ENCODE measurements at regions not wholly inside any gene's neighbourhood (a gene's known extent, or its start where the extent isn't known, plus 50 kb on each side); places are given as distances from the start of the nearest gene placed in this dataset.

DNA sequence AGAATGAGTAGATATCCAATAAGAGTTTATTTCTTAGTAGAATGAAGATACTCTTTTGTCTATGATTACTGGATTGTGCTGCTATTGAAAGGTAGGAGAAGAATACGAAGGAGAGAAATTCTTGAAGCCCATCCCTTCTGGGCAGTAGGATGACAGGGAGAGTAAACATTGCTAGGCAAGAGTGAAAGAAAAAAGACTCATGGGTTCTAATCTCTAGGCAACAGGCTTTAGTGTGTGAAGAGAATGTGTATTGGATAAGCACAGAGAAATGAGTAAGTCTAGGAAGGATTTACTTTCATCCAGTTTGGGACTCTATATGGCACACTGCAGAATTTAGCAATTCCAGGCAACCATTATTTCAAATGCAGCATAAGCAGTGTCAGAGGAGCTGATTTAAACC is 216.0 kb downstream of the GABRG2 start:
- H3K79me2 ChIP-seq (ENCODE audit: insufficient read depth, low read length): no peaks in the 10 kb centered on the region
- no peaks in the 10 kb centered on the region for H3K27me3 ChIP-seq (ENCODE audit: insufficient read depth, low read length, poor library complexity)
- H3K4me1 ChIP-seq (ENCODE audit: insufficient read depth, low read length): no peaks in the 10 kb centered on the region
- no peaks in the 10 kb centered on the region for H3K9me3 ChIP-seq (ENCODE audit: insufficient read depth, low read length, severe bottlenecking)
- no peak overlapping the region for H3K4me2 ChIP-seq (ENCODE audit: insufficient read depth, low read length)
- H2AFZ ChIP-seq (ENCODE audit: low read depth, low read length): no peak overlapping the region
- no peak overlapping the region for H3K27ac ChIP-seq (ENCODE audit: low read length)
- DNase-seq: no peak
- no peak overlapping the region for H3K4me3 ChIP-seq (ENCODE audit: low read depth in 1 of 2, low read length in 2 of 2)
- TF ChIP-seq EZH2 (IDR thresholded peaks at IDR 0.05; ENCODE audit: borderline replicate concordance, low read depth, low read length, severe bottlenecking): no peak
- TF ChIP-seq, protein P1, sequence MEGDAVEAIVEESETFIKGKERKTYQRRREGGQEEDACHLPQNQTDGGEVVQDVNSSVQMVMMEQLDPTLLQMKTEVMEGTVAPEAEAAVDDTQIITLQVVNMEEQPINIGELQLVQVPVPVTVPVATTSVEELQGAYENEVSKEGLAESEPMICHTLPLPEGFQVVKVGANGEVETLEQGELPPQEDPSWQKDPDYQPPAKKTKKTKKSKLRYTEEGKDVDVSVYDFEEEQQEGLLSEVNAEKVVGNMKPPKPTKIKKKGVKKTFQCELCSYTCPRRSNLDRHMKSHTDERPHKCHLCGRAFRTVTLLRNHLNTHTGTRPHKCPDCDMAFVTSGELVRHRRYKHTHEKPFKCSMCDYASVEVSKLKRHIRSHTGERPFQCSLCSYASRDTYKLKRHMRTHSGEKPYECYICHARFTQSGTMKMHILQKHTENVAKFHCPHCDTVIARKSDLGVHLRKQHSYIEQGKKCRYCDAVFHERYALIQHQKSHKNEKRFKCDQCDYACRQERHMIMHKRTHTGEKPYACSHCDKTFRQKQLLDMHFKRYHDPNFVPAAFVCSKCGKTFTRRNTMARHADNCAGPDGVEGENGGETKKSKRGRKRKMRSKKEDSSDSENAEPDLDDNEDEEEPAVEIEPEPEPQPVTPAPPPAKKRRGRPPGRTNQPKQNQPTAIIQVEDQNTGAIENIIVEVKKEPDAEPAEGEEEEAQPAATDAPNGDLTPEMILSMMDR (IDR thresholded peaks at IDR 0.05; ENCODE audit: borderline replicate concordance, extremely low read depth, low read length, poor library complexity, severe bottlenecking): no peak
- H3K9ac ChIP-seq (ENCODE audit: low read depth, low read length): no peak overlapping the region
- no peak for ATAC-seq (ENCODE audit: insufficient read depth, low read depth)
- H4K20me1 ChIP-seq (ENCODE audit: insufficient read depth, low read length): no peaks in the 10 kb centered on the region
- no peaks in the 10 kb centered on the region for H3K36me3 ChIP-seq (ENCODE audit: insufficient read depth, low read length)

DNA sequence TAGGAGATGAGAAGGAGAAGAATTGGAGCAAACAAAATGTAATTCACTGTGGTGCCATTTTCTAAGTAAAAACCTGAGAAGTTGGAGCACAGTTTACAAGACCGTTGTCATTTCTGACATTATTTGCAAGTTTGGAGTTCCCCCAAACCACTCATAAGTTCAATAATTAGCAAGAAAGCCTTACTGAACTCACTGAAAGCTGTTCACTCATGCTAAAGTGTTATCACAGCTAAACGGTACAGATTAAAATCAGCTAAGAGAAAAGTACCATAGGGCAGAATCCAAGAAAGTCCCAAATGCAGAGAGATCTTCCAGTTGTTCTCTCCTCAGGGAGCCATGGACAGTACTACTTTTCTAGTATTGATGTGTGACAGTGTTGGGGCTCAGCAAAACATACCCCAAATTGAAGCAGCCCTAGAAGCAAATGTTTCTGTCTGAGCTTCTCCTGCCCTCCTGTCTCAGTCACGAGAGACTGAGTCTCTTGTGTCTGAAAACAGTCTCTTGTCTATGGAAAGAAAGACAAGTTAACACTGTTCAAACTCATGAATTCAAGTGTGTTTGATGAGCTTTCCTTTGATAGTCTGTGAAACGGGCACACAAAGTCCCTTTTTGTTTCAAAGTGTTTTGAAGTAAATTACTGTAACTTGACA is 221.2 kb downstream of the GABRG2 start:
- no peak overlapping the region for H3K9ac ChIP-seq (ENCODE audit: low read depth, low read length)
- H4K20me1 ChIP-seq (ENCODE audit: insufficient read depth, low read length): no peaks in the 10 kb centered on the region
- ATAC-seq (ENCODE audit: insufficient read depth, low read depth) (no peak), DNase-seq (no peak)
- no peak for TF ChIP-seq EZH2 (IDR thresholded peaks at IDR 0.05; ENCODE audit: borderline replicate concordance, low read depth, low read length, severe bottlenecking)
- TF ChIP-seq, protein P1 (IDR thresholded peaks at IDR 0.05; ENCODE audit: borderline replicate concordance, extremely low read depth, low read length, poor library complexity, severe bottlenecking): no peak
- no peak overlapping the region for H2AFZ ChIP-seq (ENCODE audit: low read depth, low read length)
- H3K27me3 ChIP-seq (ENCODE audit: insufficient read depth, low read length, poor library complexity): no peaks in the 10 kb centered on the region
- no peaks in the 10 kb centered on the region for H3K9me3 ChIP-seq (ENCODE audit: insufficient read depth, low read length, severe bottlenecking)
- H3K27ac ChIP-seq (ENCODE audit: low read length): no peak overlapping the region
- H3K36me3 ChIP-seq (ENCODE audit: insufficient read depth, low read length): no peaks in the 10 kb centered on the region
- H3K4me2 ChIP-seq (ENCODE audit: insufficient read depth, low read length): no peak overlapping the region
- H3K79me2 ChIP-seq (ENCODE audit: insufficient read depth, low read length): no peaks in the 10 kb centered on the region
- no peak overlapping the region for H3K4me3 ChIP-seq (ENCODE audit: low read depth in 1 of 2, low read length in 2 of 2)
- H3K4me1 ChIP-seq (ENCODE audit: insufficient read depth, low read length): no peaks in the 10 kb centered on the region

DNA sequence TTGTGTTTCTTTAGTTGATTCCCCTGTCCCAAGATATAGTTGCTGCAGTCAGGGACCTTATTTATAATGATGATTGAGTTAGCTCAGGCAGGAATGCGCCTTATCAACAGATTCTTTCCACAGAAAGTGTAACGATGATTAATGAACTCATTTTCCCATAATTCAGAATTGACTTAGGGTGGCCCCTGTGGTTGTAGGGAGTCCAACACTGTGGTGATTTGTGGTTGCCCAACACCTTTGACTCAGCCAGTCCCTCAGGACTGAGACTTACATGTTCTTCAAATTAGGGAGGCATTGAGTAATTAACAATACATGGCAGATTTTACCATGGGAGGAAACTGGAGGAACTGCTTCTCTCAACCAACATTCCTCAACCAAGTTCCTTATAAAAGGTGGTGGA is 221.9 kb downstream of the GABRG2 start:
- Histone ChIP-seq H3K4me3 (ENCODE audit: low read depth in 1 of 2, low read length in 2 of 2) (no peak overlapping the region), H3K27ac (ENCODE audit: low read length) (no peak overlapping the region), H3K36me3 (ENCODE audit: insufficient read depth, low read length) (no peaks in the 10 kb centered on the region), H3K79me2 (ENCODE audit: insufficient read depth, low read length) (no peaks in the 10 kb centered on the region), H3K9ac (ENCODE audit: low read depth, low read length) (no peak overlapping the region), H2AFZ (ENCODE audit: low read depth, low read length) (no peak overlapping the region), H3K4me1 (ENCODE audit: insufficient read depth, low read length) (no peaks in the 10 kb centered on the region), H4K20me1 (ENCODE audit: insufficient read depth, low read length) (no peaks in the 10 kb centered on the region), H3K9me3 (ENCODE audit: insufficient read depth, low read length, severe bottlenecking) (no peaks in the 10 kb centered on the region), H3K4me2 (ENCODE audit: insufficient read depth, low read length) (no peak overlapping the region), H3K27me3 (ENCODE audit: insufficient read depth, low read length, poor library complexity) (no peaks in the 10 kb centered on the region)
- no peak for DNase-seq
- ATAC-seq (ENCODE audit: insufficient read depth, low read depth): no peak
- TF ChIP-seq EZH2 (IDR thresholded peaks at IDR 0.05; ENCODE audit: borderline replicate concordance, low read depth, low read length, severe bottlenecking): no peak
- TF ChIP-seq, protein P1 (IDR thresholded peaks at IDR 0.05; ENCODE audit: borderline replicate concordance, extremely low read depth, low read length, poor library complexity, severe bottlenecking): no peak

All from DND-41 (cell line).